ENCODE measurements at regions not wholly inside any gene's neighbourhood (a gene's known extent, or its start where the extent isn't known, plus 50 kb on each side); places are given as distances from the start of the nearest gene placed in this dataset.

DNA sequence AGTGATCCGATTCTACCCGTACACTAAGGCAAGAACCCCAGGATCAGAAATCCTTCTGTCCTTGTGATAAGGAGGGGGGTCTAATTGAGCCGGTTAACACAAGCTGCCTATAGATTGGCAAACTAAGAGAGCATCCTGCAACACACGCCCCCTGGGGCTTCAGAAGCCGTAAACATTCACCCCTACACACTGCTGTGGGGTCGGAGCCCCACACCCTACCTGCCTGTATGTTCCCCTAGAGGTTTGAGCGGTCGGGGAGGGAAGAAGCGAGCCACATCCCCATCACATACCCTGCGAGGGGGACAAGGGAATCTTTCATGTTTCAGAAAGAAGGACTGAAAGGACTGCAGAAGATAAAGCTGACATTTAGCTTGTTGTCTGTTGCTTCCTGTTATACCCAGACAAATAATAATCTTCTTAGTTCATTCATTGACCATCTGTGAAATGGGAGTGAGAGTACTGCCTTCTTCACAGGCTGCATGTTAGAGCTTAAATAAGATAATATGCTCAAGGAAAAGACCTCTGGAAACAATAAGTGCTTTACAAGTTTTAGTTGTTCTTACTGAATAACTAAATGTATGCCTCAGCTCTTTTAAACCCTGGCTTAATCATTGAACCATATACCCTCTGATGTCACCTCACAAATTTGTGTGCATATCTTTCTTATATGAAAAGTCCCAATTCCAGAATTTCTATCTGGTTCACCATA is 74.2 kb upstream of the RNF217 start:
- TF ChIP-seq, protein P1, sequence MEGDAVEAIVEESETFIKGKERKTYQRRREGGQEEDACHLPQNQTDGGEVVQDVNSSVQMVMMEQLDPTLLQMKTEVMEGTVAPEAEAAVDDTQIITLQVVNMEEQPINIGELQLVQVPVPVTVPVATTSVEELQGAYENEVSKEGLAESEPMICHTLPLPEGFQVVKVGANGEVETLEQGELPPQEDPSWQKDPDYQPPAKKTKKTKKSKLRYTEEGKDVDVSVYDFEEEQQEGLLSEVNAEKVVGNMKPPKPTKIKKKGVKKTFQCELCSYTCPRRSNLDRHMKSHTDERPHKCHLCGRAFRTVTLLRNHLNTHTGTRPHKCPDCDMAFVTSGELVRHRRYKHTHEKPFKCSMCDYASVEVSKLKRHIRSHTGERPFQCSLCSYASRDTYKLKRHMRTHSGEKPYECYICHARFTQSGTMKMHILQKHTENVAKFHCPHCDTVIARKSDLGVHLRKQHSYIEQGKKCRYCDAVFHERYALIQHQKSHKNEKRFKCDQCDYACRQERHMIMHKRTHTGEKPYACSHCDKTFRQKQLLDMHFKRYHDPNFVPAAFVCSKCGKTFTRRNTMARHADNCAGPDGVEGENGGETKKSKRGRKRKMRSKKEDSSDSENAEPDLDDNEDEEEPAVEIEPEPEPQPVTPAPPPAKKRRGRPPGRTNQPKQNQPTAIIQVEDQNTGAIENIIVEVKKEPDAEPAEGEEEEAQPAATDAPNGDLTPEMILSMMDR (IDR thresholded peaks at IDR 0.05; ENCODE audit: insufficient read depth, low read depth, low read length, missing control alignments) = no peak
- no peak for DNase-seq (ENCODE audit: low read depth)
- no peak overlapping the region for H3K4me3 ChIP-seq (ENCODE audit: low read length)

DNA sequence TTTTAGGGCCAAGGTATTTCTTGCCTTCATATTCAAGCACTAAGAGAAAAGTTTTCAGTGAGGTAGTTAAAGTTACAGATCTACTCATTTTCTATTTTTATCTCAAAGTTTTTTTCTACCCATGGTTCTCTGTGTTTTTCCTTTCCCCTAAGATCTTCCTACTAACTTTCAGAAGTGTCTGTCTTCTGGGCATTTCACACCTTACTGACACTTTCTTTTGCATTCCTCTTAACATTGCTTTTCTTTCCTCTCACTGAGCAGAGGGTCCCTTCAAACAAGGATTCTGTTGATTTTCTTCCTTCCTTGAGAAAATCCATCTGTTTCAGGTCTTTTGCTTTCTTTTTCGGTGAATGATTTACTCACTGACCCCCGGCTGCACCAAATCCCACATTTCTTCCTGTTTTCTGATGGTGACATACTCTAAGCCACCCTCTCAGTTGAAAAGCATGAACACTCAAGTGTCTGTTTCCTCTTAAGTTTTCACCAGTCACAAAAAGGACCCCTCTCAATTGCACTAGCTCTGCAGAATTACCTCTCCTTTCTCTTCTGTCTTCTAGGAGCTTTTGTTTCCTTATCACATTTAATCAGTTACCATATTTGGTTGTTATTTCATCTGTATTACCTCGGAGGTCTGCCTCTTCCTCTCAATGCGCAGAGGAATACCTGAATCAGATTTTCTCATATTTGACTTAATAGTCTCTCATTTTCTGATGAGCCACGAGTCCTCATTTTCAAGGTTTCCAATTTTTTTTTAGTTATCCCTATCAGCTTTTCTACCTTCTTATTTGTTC is 73.5 kb upstream of the RNF217 start:
- TF ChIP-seq, protein P1 (IDR thresholded peaks at IDR 0.05; ENCODE audit: insufficient read depth, low read depth, low read length, missing control alignments) = no peak

DNA sequence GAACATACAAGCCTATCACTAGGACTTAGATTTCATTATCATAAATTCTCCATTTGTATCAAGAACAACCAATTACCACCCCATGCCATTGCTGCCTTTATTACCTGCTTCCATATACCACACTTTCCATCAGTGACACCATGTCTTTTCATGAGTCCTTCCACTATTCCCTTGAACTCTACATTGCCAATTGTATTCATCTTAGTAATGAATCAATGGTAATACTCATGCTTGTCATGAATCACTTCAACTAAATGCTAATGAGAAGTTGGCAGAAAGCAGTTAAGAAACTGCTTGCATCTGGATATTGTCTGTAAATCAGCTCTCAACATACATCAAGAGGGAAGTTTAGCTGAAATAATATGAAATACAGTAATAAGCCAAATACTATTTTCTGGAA is 61.2 kb upstream of the RNF217 start:
- TF ChIP-seq, protein P1 (IDR thresholded peaks at IDR 0.05; ENCODE audit: insufficient read depth, low read depth, low read length, missing control alignments) = no peak
- H3K4me3 ChIP-seq (ENCODE audit: low read length) = no peak overlapping the region
- peak; percentile 41 for DNase-seq (ENCODE audit: low read depth)

More for the DNA sequence above, 73.5 kb upstream of the RNF217 start:
- no peak overlapping the region for H3K4me3 ChIP-seq (ENCODE audit: low read length)
- DNase-seq (ENCODE audit: low read depth) = no peak

DNA sequence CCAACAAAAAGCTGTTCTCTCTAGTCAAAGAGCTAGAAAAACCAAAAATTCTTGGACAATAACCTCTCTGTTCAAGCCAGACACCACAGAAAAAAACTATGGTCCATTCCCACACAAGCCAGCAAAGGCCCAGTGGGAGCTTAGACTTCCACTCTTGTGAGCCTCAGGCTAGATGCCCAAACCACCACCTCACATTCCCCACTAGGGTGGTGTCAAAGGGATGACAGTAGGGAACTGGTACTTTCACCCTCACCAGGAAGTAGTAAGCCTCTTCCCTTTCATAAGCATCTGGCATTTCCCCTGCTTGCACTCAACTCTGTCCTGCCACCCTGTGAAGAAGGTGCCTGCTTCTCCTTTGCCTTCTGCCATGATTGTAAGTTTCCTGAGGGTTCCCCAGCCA is 58.4 kb upstream of the RNF217 start:
- no peak overlapping the region for H3K4me3 ChIP-seq (ENCODE audit: low read length)
- DNase-seq (ENCODE audit: low read depth) = peak; percentile 9
- TF ChIP-seq, protein P1 (IDR thresholded peaks at IDR 0.05; ENCODE audit: insufficient read depth, low read depth, low read length, missing control alignments) = no peak

DNA sequence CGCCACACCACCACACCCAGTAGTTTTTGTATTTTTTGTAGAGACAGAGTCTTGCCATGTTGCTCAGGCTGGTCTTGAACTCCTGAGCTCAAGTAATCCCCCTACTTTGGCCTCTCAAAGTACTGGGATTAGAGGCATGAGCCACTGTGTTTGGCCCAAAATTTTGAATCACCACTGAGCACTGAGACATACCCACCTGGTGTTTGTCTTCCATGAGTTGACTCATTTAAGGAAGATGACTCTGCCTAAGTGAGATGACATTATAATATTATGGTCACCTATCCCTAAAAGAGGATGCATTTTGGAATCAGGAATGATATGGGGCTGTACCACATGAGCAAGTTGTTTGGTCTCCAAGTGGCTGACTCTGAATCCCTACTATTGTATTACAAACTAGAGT is 54.6 kb upstream of the RNF217 start:
- no peak overlapping the region for H3K4me3 ChIP-seq (ENCODE audit: low read length)
- DNase-seq (ENCODE audit: low read depth) = peak; percentile 34
- TF ChIP-seq, protein P1 (IDR thresholded peaks at IDR 0.05; ENCODE audit: insufficient read depth, low read depth, low read length, missing control alignments) = no peak
